ENCODE measurements at regions not wholly inside any gene's neighbourhood (a gene's known extent, or its start where the extent isn't known, plus 50 kb on each side); places are given as distances from the start of the nearest gene placed in this dataset.

DNA sequence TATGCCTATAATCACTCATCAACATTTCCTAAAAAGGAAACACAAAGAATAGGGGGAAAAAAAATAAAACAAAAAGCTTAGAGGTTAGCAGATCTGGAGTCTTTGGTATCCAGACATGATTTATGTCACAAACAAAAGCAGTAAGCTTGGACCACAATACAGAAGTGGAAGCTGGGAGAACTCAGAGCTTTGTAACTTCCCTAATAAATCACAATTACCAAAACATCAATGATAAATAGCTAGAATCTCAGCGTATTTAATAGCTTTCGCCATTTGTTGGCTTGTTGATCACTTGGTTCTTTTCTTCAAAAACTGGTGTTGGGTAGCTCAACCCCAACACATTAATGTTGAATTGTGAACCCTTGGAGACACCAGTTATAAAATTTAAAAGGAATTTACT, 392.5 kb downstream of the IRS1 start:
- TF ChIP-seq ZNF114 (CRISPR knock-in tag; IDR thresholded peaks at IDR 0.05) (no peak), EZH2phosphoT487 (IDR thresholded peaks at IDR 0.05; ENCODE audit: unreplicated experiment) (no peak), EZH2 (IDR thresholded peaks at IDR 0.05; ENCODE audit: low read depth, unreplicated experiment) (no peak), NANOG (IDR thresholded peaks at IDR 0.05; ENCODE audit: borderline replicate concordance) (no peak), CREB1 (CRISPR knock-in tag; IDR thresholded peaks at IDR 0.05; ENCODE audit: low read depth) (no peak), POLR2AphosphoS5 (IDR thresholded peaks at IDR 0.05; ENCODE audit: low read depth) (no peak), JUNB (IDR thresholded peaks at IDR 0.05; ENCODE audit: unreplicated experiment) (no peak), ZNF331 (CRISPR knock-in tag; IDR thresholded peaks at IDR 0.05; ENCODE audit: low read depth) (no peak)
- TF ChIP-seq, protein P1, sequence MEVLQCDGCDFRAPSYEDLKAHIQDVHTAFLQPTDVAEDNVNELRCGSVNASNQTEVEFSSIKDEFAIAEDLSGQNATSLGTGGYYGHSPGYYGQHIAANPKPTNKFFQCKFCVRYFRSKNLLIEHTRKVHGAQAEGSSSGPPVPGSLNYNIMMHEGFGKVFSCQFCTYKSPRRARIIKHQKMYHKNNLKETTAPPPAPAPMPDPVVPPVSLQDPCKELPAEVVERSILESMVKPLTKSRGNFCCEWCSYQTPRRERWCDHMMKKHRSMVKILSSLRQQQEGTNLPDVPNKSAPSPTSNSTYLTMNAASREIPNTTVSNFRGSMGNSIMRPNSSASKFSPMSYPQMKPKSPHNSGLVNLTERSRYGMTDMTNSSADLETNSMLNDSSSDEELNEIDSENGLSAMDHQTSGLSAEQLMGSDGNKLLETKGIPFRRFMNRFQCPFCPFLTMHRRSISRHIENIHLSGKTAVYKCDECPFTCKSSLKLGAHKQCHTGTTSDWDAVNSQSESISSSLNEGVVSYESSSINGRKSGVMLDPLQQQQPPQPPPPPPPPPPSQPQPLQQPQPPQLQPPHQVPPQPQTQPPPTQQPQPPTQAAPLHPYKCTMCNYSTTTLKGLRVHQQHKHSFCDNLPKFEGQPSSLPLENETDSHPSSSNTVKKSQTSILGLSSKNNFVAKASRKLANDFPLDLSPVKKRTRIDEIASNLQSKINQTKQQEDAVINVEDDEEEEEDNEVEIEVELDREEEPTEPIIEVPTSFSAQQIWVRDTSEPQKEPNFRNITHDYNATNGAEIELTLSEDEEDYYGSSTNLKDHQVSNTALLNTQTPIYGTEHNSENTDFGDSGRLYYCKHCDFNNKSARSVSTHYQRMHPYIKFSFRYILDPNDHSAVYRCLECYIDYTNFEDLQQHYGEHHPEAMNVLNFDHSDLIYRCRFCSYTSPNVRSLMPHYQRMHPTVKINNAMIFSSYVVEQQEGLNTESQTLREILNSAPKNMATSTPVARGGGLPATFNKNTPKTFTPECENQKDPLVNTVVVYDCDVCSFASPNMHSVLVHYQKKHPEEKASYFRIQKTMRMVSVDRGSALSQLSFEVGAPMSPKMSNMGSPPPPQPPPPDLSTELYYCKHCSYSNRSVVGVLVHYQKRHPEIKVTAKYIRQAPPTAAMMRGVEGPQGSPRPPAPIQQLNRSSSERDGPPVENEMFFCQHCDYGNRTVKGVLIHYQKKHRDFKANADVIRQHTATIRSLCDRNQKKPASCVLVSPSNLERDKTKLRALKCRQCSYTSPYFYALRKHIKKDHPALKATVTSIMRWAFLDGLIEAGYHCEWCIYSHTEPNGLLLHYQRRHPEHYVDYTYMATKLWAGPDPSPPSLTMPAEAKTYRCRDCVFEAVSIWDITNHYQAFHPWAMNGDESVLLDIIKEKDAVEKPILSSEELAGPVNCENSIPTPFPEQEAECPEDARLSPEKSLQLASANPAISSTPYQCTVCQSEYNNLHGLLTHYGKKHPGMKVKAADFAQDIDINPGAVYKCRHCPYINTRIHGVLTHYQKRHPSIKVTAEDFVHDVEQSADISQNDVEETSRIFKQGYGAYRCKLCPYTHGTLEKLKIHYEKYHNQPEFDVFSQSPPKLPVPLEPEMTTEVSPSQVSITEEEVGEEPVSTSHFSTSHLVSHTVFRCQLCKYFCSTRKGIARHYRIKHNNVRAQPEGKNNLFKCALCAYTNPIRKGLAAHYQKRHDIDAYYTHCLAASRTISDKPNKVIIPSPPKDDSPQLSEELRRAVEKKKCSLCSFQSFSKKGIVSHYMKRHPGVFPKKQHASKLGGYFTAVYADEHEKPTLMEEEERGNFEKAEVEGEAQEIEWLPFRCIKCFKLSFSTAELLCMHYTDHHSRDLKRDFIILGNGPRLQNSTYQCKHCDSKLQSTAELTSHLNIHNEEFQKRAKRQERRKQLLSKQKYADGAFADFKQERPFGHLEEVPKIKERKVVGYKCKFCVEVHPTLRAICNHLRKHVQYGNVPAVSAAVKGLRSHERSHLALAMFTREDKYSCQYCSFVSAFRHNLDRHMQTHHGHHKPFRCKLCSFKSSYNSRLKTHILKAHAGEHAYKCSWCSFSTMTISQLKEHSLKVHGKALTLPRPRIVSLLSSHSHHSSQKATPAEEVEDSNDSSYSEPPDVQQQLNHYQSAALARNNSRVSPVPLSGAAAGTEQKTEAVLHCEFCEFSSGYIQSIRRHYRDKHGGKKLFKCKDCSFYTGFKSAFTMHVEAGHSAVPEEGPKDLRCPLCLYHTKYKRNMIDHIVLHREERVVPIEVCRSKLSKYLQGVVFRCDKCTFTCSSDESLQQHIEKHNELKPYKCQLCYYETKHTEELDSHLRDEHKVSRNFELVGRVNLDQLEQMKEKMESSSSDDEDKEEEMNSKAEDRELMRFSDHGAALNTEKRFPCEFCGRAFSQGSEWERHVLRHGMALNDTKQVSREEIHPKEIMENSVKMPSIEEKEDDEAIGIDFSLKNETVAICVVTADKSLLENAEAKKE (CRISPR knock-in tag; IDR thresholded peaks at IDR 0.05): no peak
- Histone ChIP-seq H3K4me2 (no peak overlapping the region), H3K4me3 (no peak overlapping the region), H3K79me2 (replicated peaks; ENCODE audit: insufficient read depth) (no peaks in the 10 kb centered on the region), H2AFZ (no peak overlapping the region), H3K36me3 (ENCODE audit: insufficient read depth) (no peaks in the 10 kb centered on the region), H3K4me1 (ENCODE audit: insufficient read depth) (peaks cover 3% of the 10 kb centered on the region; the same call in 1 of the 2 replicates), H3F3A (replicated peaks; ENCODE audit: low read depth) (no peaks in the 10 kb centered on the region), H3K27ac (ENCODE audit: low read depth) (no peak overlapping the region), H3K27me3 (ENCODE audit: insufficient read depth) (no peaks in the 10 kb centered on the region), H3K9me2 (ENCODE audit: insufficient read depth) (peaks cover 7% of the 10 kb centered on the region), H4K20me1 (replicated peaks; ENCODE audit: insufficient read depth) (no peaks in the 10 kb centered on the region)
- DNase-seq (ENCODE audit: low spot score) (no peak), ATAC-seq (no peak)
- Mint-ChIP-seq H3K27me3 (ENCODE audit: insufficient read depth, low read depth, poor library complexity) (no peaks in the 10 kb centered on the region), H3K4me1 (peaks cover 8% of the 10 kb centered on the region; the same call in 2 of the 3 replicates), H3K27ac (no peak overlapping the region; the same call in 1 of the 2 replicates), H3K9me3 (no peaks in the 10 kb centered on the region; the same call in 2 of the 3 replicates), H3K36me3 (ENCODE audit: low read depth) (no peaks in the 10 kb centered on the region), H3K4me3 (no peak overlapping the region)
